GM12874 (cell line): ENCODE measurements at regions not wholly inside any gene's neighbourhood (a gene's known extent, or its start where the extent isn't known, plus 50 kb on each side); places are given as distances from the start of the nearest gene placed in this dataset.

ENCODE experiments used
- CTCF ChIP-seq: IDR thresholded peaks from 2 replicates; pipeline ENCODE4 v1.5.1; 2011; ENCODE audit warnings: low read depth, mild to moderate bottlenecking, control low read depth, low read length, moderate library complexity; ENCODE audit not compliant: insufficient read depth

- no peak for TF ChIP-seq CTCF
Observed at GRCh38 chr18:56121669-56122068, 516.7 kb downstream of the TXNL1 start.

- no peak for TF ChIP-seq CTCF
Observed at GRCh38 chr18:56120782-56121181, 517.6 kb downstream of the TXNL1 start.

GRCh38 chr18:56119681-56120080 is 518.7 kb downstream of the TXNL1 start:
- TF ChIP-seq CTCF = no peak

- TF ChIP-seq CTCF = no peak
Observed at GRCh38 chr18:56118422-56118821, 520.0 kb downstream of the TXNL1 start.

- no peak for TF ChIP-seq CTCF
Observed at GRCh38 chr18:56115071-56116015, 523.0 kb downstream of the TXNL1 start.

GRCh38 chr18:56112984-56113383 is 525.0 kb upstream of the TCF4 start:
- TF ChIP-seq CTCF = no peak

- TF ChIP-seq CTCF = no peak
Observed at GRCh38 chr18:56112013-56112749, 524.2 kb upstream of the TCF4 start.
